22Rv1 (cell line): ENCODE measurements at regions not wholly inside any gene's neighbourhood (a gene's known extent, or its start where the extent isn't known, plus 50 kb on each side); places are given as distances from the start of the nearest gene placed in this dataset.

ENCODE experiments used
- ZFX ChIP-seq: fragments of 450-650 bp; IDR thresholded peaks from 2 replicates; pipeline ENCODE4 v1.6.1; 2017; ENCODE audit warnings: antibody characterized with exemption, borderline replicate concordance
- TF ChIP-seq, protein P1 (sequence below): fragments of 450-650 bp; IDR thresholded peaks from 2 replicates; pipeline ENCODE4 v1.5.1; 2017; ENCODE audit warnings: mild to moderate bottlenecking

DNA sequence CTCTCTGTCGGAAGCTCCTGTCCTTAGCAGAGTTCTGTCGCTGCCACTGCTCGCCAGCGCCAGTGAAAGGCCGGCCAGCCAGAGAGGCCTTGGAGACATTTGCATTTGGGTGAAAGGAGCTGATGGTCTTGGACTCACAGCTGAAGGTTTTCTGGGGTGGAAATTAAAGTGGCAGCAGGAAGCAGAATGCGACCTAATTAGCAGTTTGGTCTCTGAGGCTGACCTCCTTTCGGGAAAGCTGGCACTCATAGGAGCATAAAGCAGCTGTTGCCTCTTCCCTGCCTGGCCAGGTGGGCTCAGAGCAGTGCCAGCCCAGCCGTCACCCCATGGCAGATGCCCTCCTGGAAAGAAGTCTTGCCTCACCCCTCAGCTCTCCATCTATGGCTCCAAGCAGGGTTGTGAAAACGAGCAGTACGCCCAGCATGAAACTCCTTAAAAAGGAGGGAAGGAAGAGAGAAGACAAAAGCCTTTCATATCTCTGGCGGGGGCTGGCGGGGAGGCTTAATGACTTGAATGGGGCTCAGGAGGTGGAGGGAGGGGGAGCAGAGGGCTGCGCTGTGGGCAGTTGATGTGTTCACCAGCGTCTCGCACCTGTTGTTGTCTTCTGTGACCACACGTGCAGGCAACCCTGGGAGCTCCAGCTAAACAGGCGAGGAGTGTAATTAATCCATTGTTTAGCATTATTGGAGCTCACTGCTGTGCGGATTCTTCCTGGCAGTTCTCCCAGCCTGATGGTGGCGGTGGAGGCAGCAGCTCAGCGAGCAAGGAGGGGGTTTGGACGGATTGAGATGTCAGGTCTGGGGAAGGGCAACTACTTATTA is 264.0 kb downstream of the MID1IP1 start:
- TF ChIP-seq, protein P1, sequence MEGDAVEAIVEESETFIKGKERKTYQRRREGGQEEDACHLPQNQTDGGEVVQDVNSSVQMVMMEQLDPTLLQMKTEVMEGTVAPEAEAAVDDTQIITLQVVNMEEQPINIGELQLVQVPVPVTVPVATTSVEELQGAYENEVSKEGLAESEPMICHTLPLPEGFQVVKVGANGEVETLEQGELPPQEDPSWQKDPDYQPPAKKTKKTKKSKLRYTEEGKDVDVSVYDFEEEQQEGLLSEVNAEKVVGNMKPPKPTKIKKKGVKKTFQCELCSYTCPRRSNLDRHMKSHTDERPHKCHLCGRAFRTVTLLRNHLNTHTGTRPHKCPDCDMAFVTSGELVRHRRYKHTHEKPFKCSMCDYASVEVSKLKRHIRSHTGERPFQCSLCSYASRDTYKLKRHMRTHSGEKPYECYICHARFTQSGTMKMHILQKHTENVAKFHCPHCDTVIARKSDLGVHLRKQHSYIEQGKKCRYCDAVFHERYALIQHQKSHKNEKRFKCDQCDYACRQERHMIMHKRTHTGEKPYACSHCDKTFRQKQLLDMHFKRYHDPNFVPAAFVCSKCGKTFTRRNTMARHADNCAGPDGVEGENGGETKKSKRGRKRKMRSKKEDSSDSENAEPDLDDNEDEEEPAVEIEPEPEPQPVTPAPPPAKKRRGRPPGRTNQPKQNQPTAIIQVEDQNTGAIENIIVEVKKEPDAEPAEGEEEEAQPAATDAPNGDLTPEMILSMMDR = no peak
- no peak for TF ChIP-seq ZFX
